ENCODE measurements at regions not wholly inside any gene's neighbourhood (a gene's known extent, or its start where the extent isn't known, plus 50 kb on each side); places are given as distances from the start of the nearest gene placed in this dataset.
"Not testable (repeated sequence)": the region's sequence is repeated elsewhere in the genome, so short reads cannot be mapped to it uniquely, and the experiment has no call there.

GRCh38 chr9:62863867-62864266 is 1674.0 kb downstream of the SPATA31A7 start:
- not testable (repeated sequence) for H3K4me3 ChIP-seq (replicated peaks; ENCODE audit: low read depth, low read length)

DNA sequence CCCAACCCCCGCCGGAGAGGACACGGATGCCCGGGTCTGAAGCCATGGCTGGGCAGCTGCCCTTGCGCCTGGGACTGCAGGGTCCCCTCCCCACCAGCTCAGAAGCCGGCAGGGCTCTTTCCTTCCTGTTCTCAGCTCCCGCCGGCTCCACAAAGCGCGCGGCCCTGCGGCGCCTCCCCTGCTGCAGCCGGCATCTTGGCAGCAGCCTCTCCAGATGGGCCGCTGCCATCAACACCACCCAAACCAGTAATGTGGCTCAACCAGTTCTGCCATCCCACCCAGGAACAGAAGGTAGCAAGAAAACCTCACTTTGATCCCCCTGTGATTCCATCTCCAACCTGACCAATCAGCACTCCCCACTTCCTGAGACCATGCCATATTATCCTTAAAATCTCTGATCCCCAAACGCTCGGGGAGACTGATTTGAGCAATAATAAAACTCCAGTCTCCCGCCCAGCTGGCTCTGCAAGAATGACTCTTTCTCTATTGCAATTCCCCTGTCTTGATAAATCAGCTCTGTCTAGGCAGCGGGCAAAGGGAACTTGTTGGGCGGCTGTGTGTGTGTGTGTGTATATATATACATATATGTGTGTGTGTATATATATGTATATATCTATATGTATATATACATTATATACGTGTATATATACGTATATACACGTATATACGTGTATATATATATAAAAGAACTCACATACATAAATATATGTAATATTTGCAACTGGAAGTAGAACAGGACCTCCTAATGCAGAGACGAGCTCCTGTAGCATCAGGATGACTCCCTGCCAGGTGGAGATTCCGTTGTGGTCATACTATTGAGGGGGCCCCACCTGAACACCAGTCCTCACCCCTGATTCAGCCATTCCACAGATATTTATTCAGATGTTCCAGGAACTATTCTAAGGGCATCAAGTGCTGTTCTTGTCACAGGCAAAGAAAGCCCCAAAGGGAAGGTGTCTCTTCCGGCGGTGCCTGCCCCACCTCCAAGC is 1674.9 kb downstream of the SPATA31A7 start:
- not testable (repeated sequence) for DNase-seq (ENCODE audit: extremely low read depth, low read depth); H3K4me3 ChIP-seq (replicated peaks; ENCODE audit: low read depth, low read length)

More at GRCh38 chr9:62863867-62864266, 1674.0 kb downstream of the SPATA31A7 start:
- DNase-seq (ENCODE audit: extremely low read depth, low read depth), result not testable (repeated sequence)

GRCh38 chr9:62869061-62869460 is 1679.2 kb downstream of the SPATA31A7 start:
- H3K4me3 ChIP-seq (replicated peaks; ENCODE audit: low read depth, low read length); DNase-seq (ENCODE audit: extremely low read depth, low read depth): not testable (repeated sequence)

DNA sequence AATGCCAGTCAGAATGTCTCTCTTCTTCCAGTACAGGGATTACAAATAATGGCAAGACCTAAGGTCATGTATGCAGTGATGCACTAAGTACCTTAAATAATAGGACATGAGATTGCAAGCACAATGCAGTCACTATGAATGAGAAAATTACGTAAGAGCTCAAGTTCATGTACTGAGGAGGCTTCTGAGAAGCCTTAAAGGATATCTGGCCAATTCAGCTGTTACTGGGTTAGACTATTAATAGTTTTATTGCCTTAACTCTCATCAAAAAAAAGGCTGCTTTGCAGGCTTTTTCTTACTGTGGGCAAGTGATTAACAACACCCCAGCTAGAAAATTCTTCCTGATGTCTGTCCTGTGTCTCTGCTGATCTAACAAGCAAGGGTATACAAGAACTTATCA is 1681.9 kb downstream of the SPATA31A7 start:
- H3K4me3 ChIP-seq (replicated peaks; ENCODE audit: low read depth, low read length); DNase-seq (ENCODE audit: extremely low read depth, low read depth): not testable (repeated sequence)

DNA sequence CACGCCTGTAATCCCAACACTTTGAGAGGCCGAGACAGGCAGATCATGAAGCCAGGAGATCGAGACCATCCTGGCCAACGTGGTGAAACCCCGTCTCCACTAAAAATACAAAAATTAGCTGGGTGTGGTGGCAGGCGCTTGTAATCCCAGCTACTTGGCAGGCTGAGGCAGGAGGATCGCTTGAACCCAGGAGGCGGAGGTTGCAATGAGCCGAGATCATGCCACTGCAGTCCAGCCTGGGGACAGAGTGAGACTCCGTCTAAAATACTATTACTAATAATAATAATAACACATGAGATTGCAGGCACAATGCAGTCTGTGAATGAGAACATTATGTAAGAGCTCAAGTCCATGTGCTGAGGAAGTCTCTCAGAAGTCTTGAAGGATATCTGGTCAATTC is 1684.4 kb downstream of the SPATA31A7 start:
- H3K4me3 ChIP-seq (replicated peaks; ENCODE audit: low read depth, low read length); DNase-seq (ENCODE audit: extremely low read depth, low read depth): not testable (repeated sequence)

DNA sequence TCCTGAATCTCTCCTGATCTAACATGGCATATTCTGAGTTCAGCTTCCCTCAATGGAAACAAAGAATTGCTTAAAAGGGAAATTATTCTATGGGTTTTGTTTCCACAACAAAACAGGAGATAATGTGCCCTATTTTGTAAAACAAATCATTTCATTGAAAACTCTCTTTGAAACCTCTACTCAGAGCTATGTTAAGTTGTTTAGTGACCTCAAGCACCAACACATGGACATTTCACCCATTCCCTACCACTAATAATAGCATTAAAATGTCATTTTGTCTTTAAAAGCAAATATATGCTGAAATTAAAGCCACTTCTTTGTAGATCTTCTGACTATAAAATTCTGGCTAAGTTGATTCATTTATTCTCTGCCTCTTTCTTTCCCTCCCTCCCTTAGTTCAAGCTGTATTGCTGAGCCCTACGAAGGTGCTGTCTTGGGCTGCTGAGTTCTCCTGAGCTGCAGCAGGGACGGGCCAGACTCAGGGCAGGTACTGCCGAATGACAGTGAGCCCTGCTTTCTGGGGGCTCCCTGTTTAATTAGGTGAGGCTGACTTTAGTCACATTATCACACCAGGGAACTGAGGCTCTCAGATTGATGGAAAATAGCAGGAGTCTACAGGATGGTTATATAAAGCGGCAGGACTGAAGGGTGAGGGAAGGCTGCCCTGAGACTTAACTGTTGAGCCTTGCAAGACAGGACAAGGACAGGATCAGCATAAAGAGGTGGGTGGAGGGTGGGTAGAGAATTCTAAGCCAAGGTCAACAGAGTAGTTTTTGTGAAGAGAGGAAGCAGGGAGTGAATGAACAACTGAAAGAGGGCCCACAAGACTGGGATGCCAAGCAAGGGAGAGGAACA is 1685.1 kb downstream of the SPATA31A7 start:
- not testable (repeated sequence) for DNase-seq (ENCODE audit: extremely low read depth, low read depth); H3K4me3 ChIP-seq (replicated peaks; ENCODE audit: low read depth, low read length)

- not testable (repeated sequence) for DNase-seq (ENCODE audit: extremely low read depth, low read depth); H3K4me3 ChIP-seq (replicated peaks; ENCODE audit: low read depth, low read length)
Measured at GRCh38 chr9:62877552-62877951, 1687.7 kb downstream of the SPATA31A7 start.

DNA sequence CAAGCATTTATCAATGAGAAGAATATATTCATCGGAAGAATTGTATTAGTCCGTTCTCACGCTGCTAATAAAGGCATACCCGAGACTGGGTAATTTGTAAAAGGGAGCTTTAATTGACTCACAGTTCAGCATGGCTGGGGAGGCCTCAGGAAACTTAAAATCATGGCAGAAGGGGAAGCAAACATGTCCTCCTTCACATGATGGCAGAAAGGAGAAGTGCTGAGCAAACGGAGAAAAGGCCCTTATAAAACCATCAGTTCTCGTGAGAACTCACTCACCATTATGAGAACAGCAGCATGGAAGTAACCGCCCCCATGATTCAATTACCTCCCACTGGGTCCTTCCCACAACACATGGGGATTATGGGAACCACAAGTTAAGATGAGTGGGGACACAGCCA is 1688.2 kb downstream of the SPATA31A7 start:
- not testable (repeated sequence) for DNase-seq (ENCODE audit: extremely low read depth, low read depth); H3K4me3 ChIP-seq (replicated peaks; ENCODE audit: low read depth, low read length)

DNA sequence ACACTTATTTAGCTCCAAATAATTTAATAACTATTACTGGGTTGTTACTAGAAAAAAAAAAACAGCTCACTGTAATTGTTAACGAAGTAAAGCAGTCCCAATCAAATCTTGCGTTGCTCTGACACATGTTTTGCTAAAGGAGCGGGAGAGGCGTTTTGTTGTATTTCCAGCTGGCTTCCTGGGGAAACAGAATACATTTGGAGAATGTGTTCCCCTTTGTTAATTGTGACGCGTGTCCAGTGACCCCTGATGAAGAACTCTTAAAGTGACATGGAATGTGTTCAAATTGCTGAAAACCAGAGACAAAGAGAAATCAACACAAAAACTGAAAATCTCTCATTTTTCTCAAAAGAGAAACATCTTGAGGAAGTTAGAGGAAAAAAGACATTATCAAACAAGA is 1690.6 kb downstream of the SPATA31A7 start:
- not testable (repeated sequence) for H3K4me3 ChIP-seq (replicated peaks; ENCODE audit: low read depth, low read length); DNase-seq (ENCODE audit: extremely low read depth, low read depth)

GRCh38 chr9:62880971-62881370 is 1691.1 kb downstream of the SPATA31A7 start:
- not testable (repeated sequence) for H3K4me3 ChIP-seq (replicated peaks; ENCODE audit: low read depth, low read length); DNase-seq (ENCODE audit: extremely low read depth, low read depth)

DNA sequence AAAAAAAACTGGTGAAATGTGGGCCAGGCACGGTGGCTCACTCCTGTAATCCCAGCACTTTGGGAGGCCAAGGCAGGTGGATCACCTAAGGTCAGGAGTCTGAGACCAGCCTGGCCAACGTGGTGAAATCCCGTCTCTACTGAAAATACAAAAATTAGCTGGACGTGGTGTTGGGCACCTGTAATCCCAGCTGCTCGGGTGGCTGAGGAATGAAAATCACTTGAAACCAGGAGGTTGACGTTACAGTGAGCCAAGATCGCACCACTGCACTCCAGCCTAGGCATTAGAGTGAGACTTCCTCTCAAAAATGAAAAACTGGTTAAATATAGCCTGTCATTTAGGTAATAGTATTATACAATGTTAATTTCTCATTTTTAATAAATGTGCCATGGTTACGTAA is 1692.0 kb downstream of the SPATA31A7 start:
- not testable (repeated sequence) for H3K4me3 ChIP-seq (replicated peaks; ENCODE audit: low read depth, low read length)

DNA sequence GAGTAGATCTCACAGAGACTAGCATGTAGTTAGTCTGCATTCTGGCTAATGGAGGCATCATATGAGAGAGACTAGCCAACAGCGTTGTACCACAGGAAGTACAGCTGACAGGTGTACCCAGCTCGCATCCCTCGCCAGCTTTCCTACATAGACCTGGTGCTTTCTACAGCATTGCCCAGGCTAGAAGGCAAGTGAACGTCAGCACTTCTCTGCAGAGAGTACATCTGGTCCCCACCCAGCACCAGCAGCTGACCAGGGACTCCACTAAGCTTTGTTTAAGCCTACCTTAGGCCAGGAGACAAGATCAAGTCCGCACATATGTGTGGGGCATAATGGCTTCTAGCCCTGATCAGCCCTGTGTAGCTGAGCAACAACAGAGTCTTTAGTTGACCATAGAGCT is 1692.9 kb downstream of the SPATA31A7 start:
- H3K4me3 ChIP-seq (replicated peaks; ENCODE audit: low read depth, low read length); DNase-seq (ENCODE audit: extremely low read depth, low read depth): not testable (repeated sequence)

More for the DNA sequence above, 1692.0 kb downstream of the SPATA31A7 start:
- DNase-seq (ENCODE audit: extremely low read depth, low read depth), result not testable (repeated sequence)

GRCh38 chr9:62896692-62897091 is 1706.9 kb downstream of the SPATA31A7 start:
- H3K4me3 ChIP-seq (replicated peaks; ENCODE audit: low read depth, low read length); DNase-seq (ENCODE audit: extremely low read depth, low read depth): not testable (repeated sequence)

DNA sequence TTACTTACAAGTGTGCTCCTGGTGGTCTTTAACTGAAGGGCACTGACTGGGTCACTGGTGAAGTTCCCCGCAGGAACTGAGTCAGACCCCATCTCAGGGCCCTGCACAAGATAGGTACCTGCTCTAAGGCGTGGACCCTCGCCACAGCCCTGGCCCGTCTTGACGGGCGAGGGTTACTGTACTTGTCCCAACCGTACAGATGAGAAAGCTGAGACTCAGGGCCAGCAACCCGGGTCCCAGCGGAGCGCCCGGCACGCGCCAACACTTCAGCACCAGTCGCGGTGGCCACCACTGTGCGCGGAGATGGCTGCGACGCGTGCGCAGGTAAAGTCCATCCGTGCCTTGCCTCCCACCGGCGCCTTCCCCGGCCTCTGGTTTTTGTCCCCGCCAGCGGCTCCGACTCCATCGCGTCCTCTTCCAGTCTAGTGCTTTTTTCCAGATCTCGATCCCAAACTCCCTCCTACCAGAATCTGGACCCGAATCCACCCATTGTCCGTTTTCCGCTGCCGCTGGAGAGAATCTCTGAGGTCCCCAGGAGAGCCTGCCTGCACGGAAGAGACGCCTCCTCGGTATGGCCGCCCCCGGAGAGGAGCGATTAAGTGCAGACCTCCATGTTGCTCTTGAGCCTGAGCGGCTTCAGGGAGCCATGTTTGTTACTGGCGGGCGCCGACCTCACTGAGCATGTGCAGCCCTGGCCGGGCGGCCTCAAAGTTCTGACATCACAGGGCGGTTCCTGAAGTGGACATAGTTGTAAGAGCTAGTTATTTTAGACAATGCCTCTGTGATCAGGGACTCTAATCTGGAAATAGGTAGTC is 1707.8 kb downstream of the SPATA31A7 start:
- peak; percentile 17 for DNase-seq (ENCODE audit: extremely low read depth, low read depth)
- H3K4me3 ChIP-seq (replicated peaks; ENCODE audit: low read depth, low read length), result peak overlapping the region; percentile 43

GRCh38 chr9:62899666-62900065 is 1709.8 kb downstream of the SPATA31A7 start:
- not testable (repeated sequence) for DNase-seq (ENCODE audit: extremely low read depth, low read depth); H3K4me3 ChIP-seq (replicated peaks; ENCODE audit: low read depth, low read length)

DNA sequence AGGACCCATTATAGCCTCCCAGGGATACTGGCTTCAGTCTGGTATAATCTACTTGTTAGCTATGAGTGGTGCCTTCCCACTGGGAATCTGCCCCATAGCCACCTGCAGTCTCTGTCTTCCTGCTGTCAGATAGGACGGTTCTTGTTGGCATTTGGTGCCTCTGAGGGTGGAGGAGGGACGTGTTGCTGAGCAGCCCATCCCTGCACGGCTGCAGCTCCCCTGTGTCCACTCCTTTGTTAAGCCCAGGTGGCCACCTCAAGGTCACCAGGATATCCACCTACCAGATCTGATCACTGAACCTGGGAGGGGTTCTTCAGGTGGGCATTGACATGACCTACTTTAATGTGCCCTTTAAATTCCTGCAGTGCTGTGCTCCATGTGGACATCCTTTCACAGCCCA is 1714.2 kb downstream of the SPATA31A7 start:
- not testable (repeated sequence) for DNase-seq (ENCODE audit: extremely low read depth, low read depth); H3K4me3 ChIP-seq (replicated peaks; ENCODE audit: low read depth, low read length)

- H3K4me3 ChIP-seq (replicated peaks; ENCODE audit: low read depth, low read length); DNase-seq (ENCODE audit: extremely low read depth, low read depth): not testable (repeated sequence)
Measured at GRCh38 chr9:62905722-62906121, 1715.9 kb downstream of the SPATA31A7 start.

GRCh38 chr9:62907866-62908265 is 1718.0 kb downstream of the SPATA31A7 start:
- not testable (repeated sequence) for DNase-seq (ENCODE audit: extremely low read depth, low read depth); H3K4me3 ChIP-seq (replicated peaks; ENCODE audit: low read depth, low read length)
